Retinal pigment epithelial cell (primary cell): ENCODE measurements at regions not wholly inside any gene's neighbourhood (a gene's known extent, or its start where the extent isn't known, plus 50 kb on each side); places are given as distances from the start of the nearest gene placed in this dataset.
A peak's percentile ranks its signal among the peaks of the same experiment; 100 is the strongest.

Experiments used
- DNase-seq: peaks from one replicate; pipeline ENCODE4 v3.0.0-alpha.2; 2010; ENCODE audit warnings: low read depth
- H3K4me3 ChIP-seq: 2 replicates; pipeline ENCODE4 v1.5.1; 2011; ENCODE audit warnings: mild to moderate bottlenecking, low read length, control low read depth, moderate library complexity
- TF ChIP-seq, protein P1 (sequence below): conservative IDR thresholded peaks from 2 replicates; pipeline ENCODE4 v1.5.1; 2011; ENCODE audit warnings: low read depth, low read length, control low read depth, inconsistent platforms

GRCh38 chr13:63944911-63945310, 2529.3 kb upstream of the PCDH20 start:
- TF ChIP-seq, protein P1, sequence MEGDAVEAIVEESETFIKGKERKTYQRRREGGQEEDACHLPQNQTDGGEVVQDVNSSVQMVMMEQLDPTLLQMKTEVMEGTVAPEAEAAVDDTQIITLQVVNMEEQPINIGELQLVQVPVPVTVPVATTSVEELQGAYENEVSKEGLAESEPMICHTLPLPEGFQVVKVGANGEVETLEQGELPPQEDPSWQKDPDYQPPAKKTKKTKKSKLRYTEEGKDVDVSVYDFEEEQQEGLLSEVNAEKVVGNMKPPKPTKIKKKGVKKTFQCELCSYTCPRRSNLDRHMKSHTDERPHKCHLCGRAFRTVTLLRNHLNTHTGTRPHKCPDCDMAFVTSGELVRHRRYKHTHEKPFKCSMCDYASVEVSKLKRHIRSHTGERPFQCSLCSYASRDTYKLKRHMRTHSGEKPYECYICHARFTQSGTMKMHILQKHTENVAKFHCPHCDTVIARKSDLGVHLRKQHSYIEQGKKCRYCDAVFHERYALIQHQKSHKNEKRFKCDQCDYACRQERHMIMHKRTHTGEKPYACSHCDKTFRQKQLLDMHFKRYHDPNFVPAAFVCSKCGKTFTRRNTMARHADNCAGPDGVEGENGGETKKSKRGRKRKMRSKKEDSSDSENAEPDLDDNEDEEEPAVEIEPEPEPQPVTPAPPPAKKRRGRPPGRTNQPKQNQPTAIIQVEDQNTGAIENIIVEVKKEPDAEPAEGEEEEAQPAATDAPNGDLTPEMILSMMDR: no peak
- DNase-seq: peak; percentile 51
- no peak overlapping the region for H3K4me3 ChIP-seq

GRCh38 chr13:63942372-63942771, 2526.7 kb upstream of the PCDH20 start:
- no peak for DNase-seq
- TF ChIP-seq, protein P1: no peak
- no peak overlapping the region for H3K4me3 ChIP-seq

- TF ChIP-seq, protein P1: no peak
- no peak overlapping the region for H3K4me3 ChIP-seq
- DNase-seq: no peak
Measured at GRCh38 chr13:63938851-63939250, 2523.2 kb upstream of the PCDH20 start.

- DNase-seq: peak; percentile 3
- H3K4me3 ChIP-seq: no peak overlapping the region
- TF ChIP-seq, protein P1: no peak
Measured at GRCh38 chr13:63910511-63910910, 2494.9 kb upstream of the PCDH20 start.

- TF ChIP-seq, protein P1: no peak
- DNase-seq: no peak
Measured at GRCh38 chr13:63909726-63910375, 2494.2 kb upstream of the PCDH20 start.

DNA sequence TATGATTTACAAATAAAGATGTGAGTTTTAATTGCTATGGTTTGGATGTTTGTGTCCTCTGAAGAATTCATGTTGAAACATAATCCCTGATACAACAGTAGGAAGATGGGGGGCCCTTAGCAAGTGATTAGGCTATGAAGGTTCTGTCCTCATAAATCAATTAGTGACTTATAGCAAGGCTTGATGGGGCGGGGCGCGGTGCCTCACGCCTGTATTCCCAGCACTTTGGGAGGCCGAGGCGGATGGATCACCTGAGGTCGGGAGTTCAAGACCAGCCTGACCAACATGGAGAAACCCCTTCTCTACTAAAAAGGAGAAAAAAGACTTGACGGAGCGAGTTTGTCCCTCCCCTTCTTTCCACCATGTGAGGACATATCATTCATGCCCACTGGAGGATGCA, 2486.5 kb upstream of the PCDH20 start:
- TF ChIP-seq, protein P1: no peak
- no peak for DNase-seq
- H3K4me3 ChIP-seq: no peak overlapping the region

More at GRCh38 chr13:63909726-63910375, 2494.2 kb upstream of the PCDH20 start:
- no peak overlapping the region for H3K4me3 ChIP-seq

DNA sequence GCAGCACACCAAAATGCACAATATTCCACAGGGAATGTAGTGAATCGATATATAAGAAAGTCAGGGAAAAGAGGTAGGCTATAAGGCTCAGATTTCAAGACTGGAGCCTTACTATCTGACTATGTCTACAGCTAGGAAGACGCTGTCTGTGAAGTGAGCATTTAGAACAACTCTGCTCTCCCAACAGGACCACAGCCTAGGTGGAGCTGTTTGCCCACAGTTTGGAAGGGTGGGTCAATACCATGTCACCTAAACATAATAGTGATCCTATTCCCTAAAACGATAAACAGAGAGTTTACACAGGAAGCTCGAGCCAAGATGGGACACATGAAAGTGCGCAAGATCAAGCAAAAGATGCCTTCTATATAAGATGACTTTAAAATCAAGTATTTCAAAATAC, 2486.0 kb upstream of the PCDH20 start:
- no peak overlapping the region for H3K4me3 ChIP-seq
- no peak for DNase-seq
- TF ChIP-seq, protein P1: no peak
